ENCODE measurements at regions not wholly inside any gene's neighbourhood (a gene's known extent, or its start where the extent isn't known, plus 50 kb on each side); places are given as distances from the start of the nearest gene placed in this dataset.

DNA sequence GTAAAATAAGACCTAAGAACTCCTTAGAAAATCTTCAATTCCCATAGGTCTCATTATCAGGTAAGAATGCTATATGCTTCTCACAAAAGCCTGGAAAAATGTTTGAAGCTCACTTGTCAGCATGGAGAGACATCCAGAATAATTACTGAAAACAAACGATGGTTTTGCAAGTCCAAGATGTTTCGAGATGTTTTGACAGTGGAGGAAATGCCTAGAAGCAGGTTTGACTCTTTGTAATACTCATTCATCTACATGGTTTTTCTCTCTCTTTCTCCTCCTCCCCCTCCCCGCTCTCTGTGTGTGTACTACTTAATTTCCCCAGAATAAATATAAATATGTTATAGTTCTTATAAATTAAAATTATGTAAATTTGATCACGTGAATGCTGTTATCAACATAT is 131.9 kb upstream of the NR3C2 start:
- H3K9me3 ChIP-seq (replicated peaks in 1 of 3), result peaks cover 0 to 4% (median 0%) of the 10 kb centered on the region in 3 donors
- no peak overlapping the region for H3K4me3 ChIP-seq
- WGBS, 4 donors, result 55 to 76% (median 63%) methylated on average over 4 of the region's 4 CpGs
- DNase-seq, result no peak
- no peaks in the 10 kb centered on the region for H3K4me1 ChIP-seq (replicated peaks in 1 of 2)
- H3K36me3 ChIP-seq (replicated peaks in 1 of 2), result no peaks in the 10 kb centered on the region
- no peak for TF ChIP-seq POLR2A (IDR thresholded peaks at IDR 0.05)
- TF ChIP-seq, protein P1, sequence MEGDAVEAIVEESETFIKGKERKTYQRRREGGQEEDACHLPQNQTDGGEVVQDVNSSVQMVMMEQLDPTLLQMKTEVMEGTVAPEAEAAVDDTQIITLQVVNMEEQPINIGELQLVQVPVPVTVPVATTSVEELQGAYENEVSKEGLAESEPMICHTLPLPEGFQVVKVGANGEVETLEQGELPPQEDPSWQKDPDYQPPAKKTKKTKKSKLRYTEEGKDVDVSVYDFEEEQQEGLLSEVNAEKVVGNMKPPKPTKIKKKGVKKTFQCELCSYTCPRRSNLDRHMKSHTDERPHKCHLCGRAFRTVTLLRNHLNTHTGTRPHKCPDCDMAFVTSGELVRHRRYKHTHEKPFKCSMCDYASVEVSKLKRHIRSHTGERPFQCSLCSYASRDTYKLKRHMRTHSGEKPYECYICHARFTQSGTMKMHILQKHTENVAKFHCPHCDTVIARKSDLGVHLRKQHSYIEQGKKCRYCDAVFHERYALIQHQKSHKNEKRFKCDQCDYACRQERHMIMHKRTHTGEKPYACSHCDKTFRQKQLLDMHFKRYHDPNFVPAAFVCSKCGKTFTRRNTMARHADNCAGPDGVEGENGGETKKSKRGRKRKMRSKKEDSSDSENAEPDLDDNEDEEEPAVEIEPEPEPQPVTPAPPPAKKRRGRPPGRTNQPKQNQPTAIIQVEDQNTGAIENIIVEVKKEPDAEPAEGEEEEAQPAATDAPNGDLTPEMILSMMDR (IDR thresholded peaks at IDR 0.05), result no peak
- H3K27ac ChIP-seq, result no peak overlapping the region
- H3K27me3 ChIP-seq, result no peaks in the 10 kb centered on the region
- intact Hi-C loops (cut with DNase I), result no loop called here

DNA sequence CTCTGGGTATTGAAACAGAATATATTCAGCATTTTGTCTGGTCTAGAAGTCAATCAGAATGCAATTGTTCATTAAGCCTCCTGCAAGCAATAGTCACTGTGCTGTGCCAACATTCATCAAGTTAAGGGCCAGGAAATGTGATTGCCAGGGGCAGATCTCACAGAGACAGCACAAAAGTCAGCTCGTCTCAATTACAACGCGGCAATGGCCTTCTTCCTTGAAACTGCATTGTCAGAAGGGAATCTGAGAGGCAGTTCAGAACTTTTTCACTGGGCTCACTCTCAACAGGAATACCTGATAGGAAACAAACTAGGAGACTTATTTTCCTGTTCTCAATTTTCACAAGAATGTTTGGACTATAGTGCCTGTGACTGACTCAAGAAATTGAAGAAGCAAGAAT is 131.1 kb upstream of the NR3C2 start:
- Histone ChIP-seq H3K27ac (no peak overlapping the region), H3K4me3 (no peak overlapping the region), H3K9me3 (replicated peaks in 1 of 3) (peaks cover 0 to 4% (median 0%) of the 10 kb centered on the region in 3 donors), H3K27me3 (no peaks in the 10 kb centered on the region), H3K4me1 (replicated peaks in 1 of 2) (no peaks in the 10 kb centered on the region), H3K36me3 (replicated peaks in 1 of 2) (no peaks in the 10 kb centered on the region)
- TF ChIP-seq POLR2A (IDR thresholded peaks at IDR 0.05), result no peak
- TF ChIP-seq, protein P1 (IDR thresholded peaks at IDR 0.05), result no peak
- WGBS, 4 donors, result 33 to 53% (median 44%) methylated on average over 3 of the region's 3 CpGs
- no peak for DNase-seq
- intact Hi-C loops (cut with DNase I), result no loop called here

DNA sequence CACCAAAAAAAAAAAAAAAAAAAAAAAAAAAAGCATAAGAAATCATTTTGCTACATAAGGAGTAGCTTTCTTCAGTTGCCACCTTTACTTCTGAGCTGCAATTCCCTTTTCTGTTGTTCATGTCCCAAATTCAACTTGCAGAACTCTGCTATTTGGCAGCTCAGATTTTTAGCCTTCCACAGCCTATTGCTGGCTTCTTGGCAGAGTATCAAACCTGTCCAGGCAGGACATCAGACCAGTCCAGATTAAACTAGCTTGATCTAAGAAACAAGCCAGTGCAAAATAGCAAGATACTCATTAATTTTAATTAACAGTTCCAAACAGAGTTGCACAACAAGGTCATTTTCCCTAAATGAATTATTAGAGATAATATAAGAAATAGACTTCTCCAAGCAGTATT is 123.6 kb upstream of the NR3C2 start:
- no peak overlapping the region for H3K4me3 ChIP-seq
- TF ChIP-seq POLR2A (IDR thresholded peaks at IDR 0.05), result no peak
- TF ChIP-seq, protein P1 (IDR thresholded peaks at IDR 0.05), result no peak
- H3K36me3 ChIP-seq (replicated peaks in 1 of 2), result no peaks in the 10 kb centered on the region
- H3K27ac ChIP-seq, result no peak overlapping the region
- H3K27me3 ChIP-seq, result no peaks in the 10 kb centered on the region
- intact Hi-C loops (cut with DNase I), result no loop called here
- peak in 5 of 7 donors; percentile 22 to 59 (median 25) for DNase-seq
- H3K9me3 ChIP-seq (replicated peaks in 1 of 3), result peaks cover 0 to 4% (median 0%) of the 10 kb centered on the region in 3 donors
- no peaks in the 10 kb centered on the region for H3K4me1 ChIP-seq (replicated peaks in 1 of 2)

DNA sequence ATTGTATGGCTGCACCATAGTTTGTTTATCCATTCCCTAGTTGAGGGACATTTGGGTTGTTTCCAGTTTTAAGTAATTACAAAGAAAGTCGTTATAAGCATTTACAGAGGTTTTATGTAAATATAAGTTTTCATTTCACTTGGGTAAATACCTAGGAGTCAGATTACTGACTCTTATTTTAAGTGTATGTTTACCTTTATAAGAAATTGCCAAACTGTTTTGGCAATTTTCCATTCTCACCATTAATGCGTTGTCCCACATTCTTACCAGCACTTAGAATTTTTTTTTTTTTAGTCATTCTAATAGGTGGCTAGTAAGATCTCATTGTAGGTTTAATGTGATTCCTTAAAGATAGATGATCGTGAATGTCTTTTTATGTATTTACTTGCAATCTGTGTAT is 121.5 kb upstream of the NR3C2 start:
- no peak for DNase-seq
- no peak overlapping the region for H3K27ac ChIP-seq
- 71 to 81% (median 76%) methylated on average over 3 of the region's 3 CpGs for WGBS, 4 donors
- intact Hi-C loops (cut with DNase I), result no loop called here
- TF ChIP-seq, protein P1 (IDR thresholded peaks at IDR 0.05), result no peak
- TF ChIP-seq POLR2A (IDR thresholded peaks at IDR 0.05), result no peak
- H3K9me3 ChIP-seq (replicated peaks in 1 of 3), result no peaks in the 10 kb centered on the region
- no peaks in the 10 kb centered on the region for H3K36me3 ChIP-seq (replicated peaks in 1 of 2)
- H3K4me1 ChIP-seq (replicated peaks in 1 of 2), result no peaks in the 10 kb centered on the region
- H3K27me3 ChIP-seq, result no peaks in the 10 kb centered on the region
- H3K4me3 ChIP-seq, result no peak overlapping the region
